NAMALWA (cell line): ENCODE measurements at regions not wholly inside any gene's neighbourhood (a gene's known extent, or its start where the extent isn't known, plus 50 kb on each side); places are given as distances from the start of the nearest gene placed in this dataset.
A peak's percentile ranks its signal among the peaks of the same experiment; 100 is the strongest.

ENCODE experiments used
- DNase-seq: peaks from one replicate; pipeline ENCODE4 v3.0.0-alpha.2; 2015; ENCODE audit warnings: low spot score

DNA sequence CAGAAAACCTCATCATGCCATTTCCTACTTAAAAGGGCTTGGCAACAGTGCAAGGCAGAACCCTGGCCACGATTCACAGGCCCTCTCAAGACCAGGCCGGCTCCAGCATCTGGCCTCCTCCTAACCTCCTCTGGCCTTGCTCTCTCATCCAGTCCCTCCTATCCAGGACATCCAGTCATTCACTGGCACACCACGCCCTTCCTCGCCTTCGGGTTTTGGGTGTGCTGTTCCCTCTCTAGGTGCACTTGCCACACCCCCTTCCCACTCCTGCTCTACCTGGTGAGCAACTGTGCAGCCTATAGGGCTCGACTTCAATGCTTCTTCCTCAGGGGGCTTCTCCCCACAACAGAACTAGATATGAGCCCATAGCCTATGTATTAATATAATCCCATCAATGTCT, 317.1 kb downstream of the ARRDC4 start:
- DNase-seq: no peak

DNA sequence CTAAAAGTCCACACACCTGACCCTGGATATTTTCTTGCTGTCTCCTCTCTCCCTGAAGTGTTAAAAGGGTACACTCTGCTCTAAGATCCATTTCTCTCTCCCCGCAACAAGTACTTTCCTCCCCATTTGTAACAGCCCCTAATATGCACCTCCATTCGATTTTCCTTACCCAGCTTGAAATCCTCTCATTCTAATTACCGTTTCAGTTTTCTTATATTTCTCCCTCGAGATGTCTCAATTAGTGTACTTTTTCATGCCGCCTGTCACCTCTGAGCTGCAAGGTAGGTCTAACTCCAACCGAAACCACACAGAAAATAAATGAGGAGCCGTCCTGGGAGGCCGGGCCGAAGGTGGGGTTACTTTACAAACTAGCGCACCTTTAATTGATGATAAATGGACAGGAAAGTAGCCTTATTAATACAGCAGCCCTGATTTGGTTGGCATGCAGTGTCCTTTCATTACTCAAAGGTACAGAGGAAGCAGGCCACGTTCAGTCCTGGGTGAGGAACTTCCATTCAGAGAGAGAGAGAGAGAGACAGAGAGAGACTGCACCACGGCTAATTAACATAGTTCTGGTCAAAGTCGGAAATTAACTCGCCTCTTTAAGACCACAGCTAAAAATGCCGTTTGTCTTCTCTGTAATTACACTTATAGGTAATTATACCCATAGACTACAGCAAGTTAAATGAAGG, 319.9 kb downstream of the ARRDC4 start:
- DNase-seq: no peak

- DNase-seq: no peak
Observed at GRCh38 chr15:98281130-98281529, 320.6 kb downstream of the ARRDC4 start.

DNA sequence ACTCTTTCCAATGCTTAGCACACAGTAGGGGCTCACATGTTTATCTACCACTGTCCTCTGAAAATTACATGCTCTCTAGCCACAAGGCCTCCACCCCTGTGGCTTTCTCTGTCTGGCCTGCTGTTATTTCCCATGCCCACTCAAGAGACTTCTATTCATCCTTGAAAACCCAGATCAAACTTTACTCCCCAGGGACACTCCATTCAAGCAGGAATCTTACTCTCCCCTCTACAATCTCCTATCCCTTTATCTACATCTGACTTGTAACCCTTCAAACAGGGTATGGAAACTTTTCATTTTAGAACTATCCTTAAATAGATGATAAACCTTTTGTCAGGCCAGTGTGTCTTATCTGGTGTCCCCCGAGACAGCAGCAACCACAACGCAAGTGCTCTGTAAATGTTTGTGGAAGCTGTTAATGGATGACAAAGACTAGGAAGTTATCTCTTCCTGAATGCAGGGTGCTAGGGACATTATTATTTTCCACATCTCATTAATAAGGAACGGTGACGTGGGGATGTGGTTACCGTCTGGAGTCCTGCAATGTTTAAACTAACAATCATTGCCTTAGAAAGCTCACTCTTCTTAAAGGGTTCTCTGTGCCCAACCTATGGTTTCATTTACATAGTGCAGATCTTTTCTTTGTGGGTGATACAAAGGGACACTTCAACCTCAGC, 322.3 kb downstream of the ARRDC4 start:
- DNase-seq: no peak

- no peak for DNase-seq
Observed at GRCh38 chr15:98286200-98286599, 325.7 kb downstream of the ARRDC4 start.

DNA sequence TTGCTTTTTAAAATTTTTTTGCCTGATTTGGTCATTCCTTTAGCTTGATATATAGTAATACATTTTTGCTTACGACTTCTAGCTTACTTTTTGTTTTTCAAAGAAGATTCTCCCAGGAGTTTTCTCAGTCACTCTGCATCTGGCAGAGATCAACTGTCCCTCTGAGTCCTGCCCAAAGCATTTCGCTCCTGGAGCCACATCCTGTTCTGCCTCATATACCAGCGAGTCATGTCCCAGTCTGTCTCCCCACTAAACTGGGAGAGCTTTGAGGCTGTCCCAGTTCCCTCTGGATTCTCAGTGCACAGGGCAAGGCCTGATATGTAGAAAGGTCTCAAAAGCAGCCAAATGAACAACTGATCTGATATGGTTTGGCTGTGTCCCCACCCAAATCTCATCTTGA, 326.3 kb downstream of the ARRDC4 start:
- DNase-seq: no peak

DNA sequence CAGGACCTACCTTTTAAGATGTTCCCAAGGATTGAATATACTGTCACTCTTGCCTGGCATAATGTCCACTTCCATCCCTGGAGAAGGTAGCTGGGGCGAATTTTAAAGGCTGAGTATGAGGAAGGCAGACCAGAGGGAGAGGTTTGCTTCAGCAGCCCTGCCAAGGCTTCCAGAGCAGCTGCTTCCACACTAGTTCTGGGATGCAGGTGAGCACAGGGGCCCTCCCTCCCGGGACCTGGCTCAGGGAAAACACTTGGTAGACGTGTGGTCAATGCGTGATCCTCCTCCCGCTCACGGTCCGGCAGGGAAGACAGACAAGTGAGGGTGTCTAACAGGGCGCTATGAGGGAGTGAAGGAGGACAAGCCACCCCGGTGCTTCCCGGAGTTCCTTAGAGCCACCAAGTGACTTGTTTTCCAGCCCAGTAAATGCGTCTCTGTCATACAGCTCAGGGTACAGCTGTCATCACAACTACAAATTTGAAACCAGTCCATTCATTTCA, 327.6 kb downstream of the ARRDC4 start:
- DNase-seq: no peak

DNA sequence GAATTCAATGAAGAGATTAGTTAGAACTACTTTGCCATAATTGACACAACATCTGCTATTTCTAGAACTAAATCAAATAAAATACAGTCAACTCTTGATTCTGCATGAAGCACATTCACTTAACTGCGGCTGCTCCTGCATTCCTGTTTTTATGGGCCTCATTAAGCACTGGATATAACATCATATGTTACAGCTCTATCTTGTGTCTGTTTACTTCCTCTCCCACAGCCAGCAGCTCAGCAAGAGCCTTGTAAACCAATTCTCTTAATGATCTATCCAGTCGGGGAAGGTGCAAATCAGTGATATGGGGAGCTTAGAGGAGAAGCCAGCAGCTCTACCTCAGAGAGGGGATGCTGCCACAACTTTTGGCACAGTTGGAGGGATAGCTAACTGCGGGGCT, 329.2 kb downstream of the ARRDC4 start:
- no peak for DNase-seq

DNA sequence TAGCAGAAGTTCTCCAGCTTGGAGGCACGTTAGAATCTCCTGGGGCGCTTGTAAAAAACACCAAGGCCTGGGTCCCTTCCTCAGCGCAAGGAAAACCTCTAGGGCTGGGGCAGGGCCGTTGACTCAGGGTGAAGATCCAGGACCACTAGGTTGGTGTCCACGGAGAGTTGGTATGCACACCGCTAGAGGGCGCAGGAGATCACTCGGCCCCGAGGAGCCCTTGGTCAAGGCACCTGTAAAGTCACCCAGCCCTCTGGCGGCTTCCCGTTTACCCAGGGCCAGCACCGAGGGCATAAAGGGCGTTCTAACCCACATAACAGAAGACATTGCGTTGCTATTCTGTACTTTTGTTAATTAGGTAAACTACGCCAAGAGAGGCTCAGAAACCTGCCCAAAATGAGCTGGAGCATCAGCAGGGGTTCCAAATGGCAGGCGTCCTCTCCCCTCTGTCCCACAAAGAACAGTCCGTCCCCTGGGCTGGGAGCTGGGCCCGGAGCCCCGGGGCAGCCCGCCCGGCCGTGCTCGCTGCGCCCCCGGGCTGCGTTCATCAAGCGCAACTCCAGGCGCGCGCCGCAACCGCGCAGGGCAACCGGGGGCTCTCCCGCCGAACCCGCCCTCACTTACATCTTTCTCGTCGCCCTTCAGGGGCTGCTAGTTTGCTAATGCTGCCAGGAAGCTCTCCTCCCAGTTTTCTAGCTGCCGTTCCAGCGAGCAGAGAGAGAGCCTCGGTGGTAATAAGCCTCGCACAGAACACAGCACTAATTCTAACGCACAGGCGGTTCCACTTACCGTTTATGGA, 332.1 kb downstream of the ARRDC4 start:
- peak; percentile 62 for DNase-seq

GRCh38 chr15:98294126-98294525, 333.6 kb downstream of the ARRDC4 start:
- DNase-seq: no peak

DNA sequence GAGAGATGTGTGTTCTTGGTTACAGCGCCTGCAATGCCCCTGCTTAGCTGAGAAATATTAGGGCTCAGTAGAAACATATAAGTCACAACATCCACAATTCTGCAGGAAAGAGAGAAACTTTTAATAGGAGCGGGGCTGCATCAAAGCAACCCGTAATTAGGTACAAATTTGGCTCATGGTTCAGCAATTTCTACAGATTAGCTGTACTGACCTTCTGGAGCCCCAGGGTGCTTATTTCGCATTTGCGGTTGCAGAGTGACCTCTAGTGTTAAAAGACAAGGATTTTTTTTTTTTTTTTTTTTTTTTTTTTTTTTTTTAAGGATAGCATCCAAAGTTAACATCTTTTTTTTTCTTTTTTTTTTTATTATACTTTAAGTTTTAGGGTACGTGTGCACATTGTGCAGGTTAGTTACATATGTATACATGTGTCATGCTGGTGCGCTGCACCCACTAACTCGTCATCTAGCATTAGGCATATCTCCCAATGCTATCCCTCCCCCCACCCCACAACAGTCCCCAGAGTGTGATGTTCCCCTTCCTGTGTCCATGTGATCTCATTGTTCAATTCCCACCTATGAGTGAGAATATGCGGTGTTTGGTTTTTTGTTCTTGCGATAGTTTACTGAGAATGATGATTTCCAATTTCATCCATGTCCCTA, 334.7 kb downstream of the ARRDC4 start:
- DNase-seq: peak; percentile 63

DNA sequence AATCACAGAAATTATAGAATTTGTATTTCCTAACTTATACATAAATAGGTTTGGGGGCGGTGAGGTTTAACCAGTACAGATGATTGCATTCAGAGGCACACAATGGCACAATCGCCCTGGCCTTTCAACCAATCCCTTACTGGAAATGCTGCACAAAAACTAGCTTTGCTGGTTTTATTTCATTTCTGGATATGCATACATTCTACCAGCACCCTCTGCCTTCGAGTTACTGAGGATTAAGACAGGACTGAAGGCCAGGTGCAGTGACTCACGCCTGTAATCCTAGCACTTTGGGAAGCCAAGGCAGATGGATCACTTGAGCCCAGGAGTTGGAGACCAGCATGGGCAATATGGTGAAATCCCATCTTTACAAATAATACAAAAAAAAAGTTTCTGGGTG, 336.1 kb downstream of the ARRDC4 start:
- DNase-seq: no peak

DNA sequence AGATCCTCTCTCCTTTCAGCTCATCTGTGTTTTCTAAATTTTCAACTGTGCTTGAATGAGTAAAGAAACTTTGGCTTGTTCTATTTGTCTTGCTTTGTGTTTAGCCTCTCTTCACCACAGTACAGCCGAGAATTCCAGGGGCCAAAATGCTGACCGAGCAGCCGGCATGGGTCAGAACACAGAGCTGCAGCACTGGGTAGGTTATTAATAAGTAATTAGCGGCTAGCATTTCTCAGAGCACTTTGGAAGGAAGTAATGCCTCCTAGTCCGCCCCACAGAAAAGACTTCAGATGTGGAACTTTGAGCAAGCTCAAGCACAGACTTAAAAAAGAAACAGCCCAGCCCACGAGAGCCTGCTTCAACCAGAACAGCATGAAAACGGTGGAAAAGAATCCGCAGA, 343.9 kb downstream of the ARRDC4 start:
- DNase-seq: no peak

DNA sequence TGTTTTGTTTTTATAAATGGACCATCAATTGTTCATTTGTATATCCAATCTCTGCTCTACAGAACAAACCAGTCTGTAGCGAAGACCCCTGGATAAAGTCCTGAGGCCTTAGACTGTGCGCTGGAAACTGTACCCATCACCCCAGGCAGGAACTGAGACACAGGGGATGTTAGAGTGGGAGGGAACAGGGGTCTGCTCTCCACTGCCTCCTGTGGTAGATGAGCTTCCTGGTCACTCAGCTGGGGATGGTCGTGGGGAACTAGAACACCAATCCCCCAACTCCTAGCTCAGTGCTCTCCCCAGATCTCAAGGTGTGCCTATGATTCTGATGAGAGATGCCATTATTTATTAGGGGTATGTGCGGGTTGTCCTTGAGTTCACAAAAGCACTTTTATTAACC, 340.2 kb upstream of the IGF1R start:
- peak; percentile 11 for DNase-seq

GRCh38 chr15:98311566-98312188, 336.7 kb upstream of the IGF1R start:
- DNase-seq: peak; percentile 85

DNA sequence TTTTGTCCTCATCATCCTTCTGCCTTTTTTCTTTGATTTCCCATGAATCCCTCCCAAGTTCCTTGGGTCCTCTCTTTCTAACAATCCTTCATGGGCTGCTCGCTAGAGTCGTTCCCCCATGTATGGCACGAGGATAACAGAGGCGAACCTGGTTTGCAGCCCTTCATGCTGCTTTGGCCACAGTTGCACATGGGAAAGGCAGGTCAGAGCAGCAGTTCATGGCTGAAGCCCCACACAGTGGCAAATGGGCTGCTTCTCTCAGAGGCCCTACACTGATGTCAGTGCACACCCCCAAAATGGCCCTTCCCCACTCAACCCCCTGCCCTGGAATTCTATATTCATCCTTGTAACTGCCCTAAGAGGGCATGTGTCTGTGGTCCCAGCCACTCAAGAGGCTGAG, 335.4 kb upstream of the IGF1R start:
- no peak for DNase-seq

DNA sequence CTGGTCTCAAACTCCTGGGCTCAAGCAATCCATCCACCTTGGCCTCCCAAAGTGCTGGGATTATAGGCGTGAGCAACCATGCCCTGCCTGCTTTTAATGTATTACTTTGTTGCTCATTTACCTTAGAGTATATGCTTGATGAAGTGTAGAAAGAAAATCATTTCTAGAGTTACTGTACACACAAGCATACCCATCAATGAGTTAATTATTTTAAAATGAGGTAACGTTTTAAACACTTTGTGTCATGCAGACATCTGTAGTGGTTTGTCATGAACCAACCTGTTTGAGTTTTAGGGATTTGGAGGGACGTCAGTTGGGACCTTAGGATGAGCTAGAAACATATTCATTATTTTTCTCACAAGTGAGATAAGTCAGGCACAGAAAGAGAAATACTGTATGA, 332.4 kb upstream of the IGF1R start:
- no peak for DNase-seq

GRCh38 chr15:98321896-98322295, 326.4 kb upstream of the IGF1R start:
- no peak for DNase-seq

GRCh38 chr15:98322581-98322980, 325.8 kb upstream of the IGF1R start:
- DNase-seq: no peak

GRCh38 chr15:98324341-98324970, 323.9 kb upstream of the IGF1R start:
- DNase-seq: no peak

DNA sequence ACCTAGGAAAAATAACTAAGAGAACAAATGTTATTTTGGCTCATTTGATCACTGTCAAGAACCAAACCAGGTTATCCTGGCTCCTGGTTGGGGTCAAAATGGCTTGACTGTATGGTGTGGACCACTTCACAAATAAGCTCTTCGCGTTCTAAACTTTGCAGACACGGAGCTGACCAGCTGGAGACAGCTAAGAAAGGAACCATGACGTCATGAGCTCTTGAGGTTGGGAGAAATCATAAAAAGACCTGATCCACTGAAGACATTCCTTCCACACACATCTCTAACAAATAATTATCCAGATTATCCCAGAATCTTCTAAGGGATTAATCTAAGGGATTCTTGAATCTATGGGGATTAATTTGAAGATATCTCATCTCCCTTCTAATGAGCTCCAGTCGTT, 321.5 kb upstream of the IGF1R start:
- no peak for DNase-seq

DNA sequence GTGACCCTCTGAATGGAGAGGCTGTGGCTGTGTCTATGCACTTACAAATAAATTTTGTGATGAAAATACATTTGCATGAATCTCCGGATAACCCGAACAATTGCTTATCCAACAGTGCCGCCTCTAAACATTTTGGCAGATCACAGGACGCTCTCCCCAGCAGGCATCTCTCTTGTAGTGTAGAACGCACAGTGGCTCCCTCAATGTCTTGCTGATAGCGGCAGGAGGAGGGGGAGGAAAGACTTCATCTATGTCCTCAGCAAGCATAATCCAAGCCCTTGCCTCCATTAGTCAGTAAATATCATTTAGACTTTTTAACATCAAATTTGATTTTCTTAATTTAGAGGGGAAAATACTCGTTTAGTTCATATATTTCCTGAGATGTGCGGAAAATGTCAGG, 318.1 kb upstream of the IGF1R start:
- DNase-seq: no peak
